Ishikawa (cell line): ENCODE measurements at regions not wholly inside any gene's neighbourhood (a gene's known extent, or its start where the extent isn't known, plus 50 kb on each side); places are given as distances from the start of the nearest gene placed in this dataset.

Experiments
- CEBPB ChIP-seq: IDR thresholded peaks from 2 replicates; pipeline ENCODE4 v1.6.1; 2012
- CREB1 ChIP-seq: IDR thresholded peaks from 2 replicates; pipeline ENCODE4 v1.6.1; 2012; ENCODE audit warnings: low read depth
- EGR1 ChIP-seq: IDR thresholded peaks from 2 replicates; pipeline ENCODE4 v1.6.1; 2012
- EP300 ChIP-seq: IDR thresholded peaks from 2 replicates; pipeline ENCODE4 v1.6.1; 2012; ENCODE audit warnings: borderline replicate concordance
- FOXM1 ChIP-seq: IDR thresholded peaks from 2 replicates; pipeline ENCODE4 v1.6.1; 2012; ENCODE audit warnings: low read depth, borderline replicate concordance
- NFIC ChIP-seq: IDR thresholded peaks from 2 replicates; pipeline ENCODE4 v1.6.1; 2012
- RAD21 ChIP-seq: IDR thresholded peaks from 2 replicates; pipeline ENCODE4 v1.6.1; 2012; ENCODE audit warnings: low read depth
- TAF1 ChIP-seq: IDR thresholded peaks from 2 replicates; pipeline ENCODE4 v1.6.1; 2012; ENCODE audit warnings: low read depth, mild to moderate bottlenecking
- TCF12 ChIP-seq: IDR thresholded peaks from 2 replicates; pipeline ENCODE4 v1.6.1; 2012; ENCODE audit warnings: low read depth
- TEAD4 ChIP-seq: IDR thresholded peaks from 2 replicates; pipeline ENCODE4 v1.6.1; 2012
- YY1 ChIP-seq: IDR thresholded peaks from 2 replicates; pipeline ENCODE4 v1.6.1; 2012; ENCODE audit warnings: low read depth
- ZBTB7A ChIP-seq: IDR thresholded peaks from 2 replicates; pipeline ENCODE4 v1.6.1; 2012; ENCODE audit warnings: low read depth
- TF ChIP-seq, protein P1 (sequence below): IDR thresholded peaks from 2 replicates; pipeline ENCODE4 v1.6.1; 2012
- TF ChIP-seq, protein P2 (sequence below): IDR thresholded peaks from 2 replicates; pipeline ENCODE4 v1.6.1; 2012; ENCODE audit warnings: low read depth, mild to moderate bottlenecking
- TF ChIP-seq, protein P3 (sequence below): IDR thresholded peaks from 2 replicates; pipeline ENCODE4 v1.6.1; 2012

DNA sequence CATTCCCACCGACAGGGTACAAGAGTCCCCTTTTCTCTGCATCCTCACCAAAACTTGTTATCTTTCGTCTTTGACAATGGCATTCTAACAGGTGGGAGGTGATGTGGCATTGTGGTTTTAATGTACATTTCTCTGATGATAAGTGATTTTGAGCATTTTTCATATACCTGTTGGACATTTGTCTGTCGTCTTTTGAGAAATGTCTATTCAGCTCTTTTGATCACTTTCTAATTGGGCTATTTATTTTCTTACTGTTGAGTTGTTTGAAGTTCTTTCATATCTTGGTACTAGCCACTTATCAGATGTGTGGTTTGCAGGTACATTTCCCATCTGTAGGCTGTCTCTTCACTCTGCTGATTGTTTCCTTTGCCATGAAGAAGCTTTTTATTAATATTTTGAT is 219.0 kb upstream of the SOX1 start:
- no peak for TF ChIP-seq RAD21
- no peak for TF ChIP-seq NFIC
- TF ChIP-seq YY1: no peak
- no peak for TF ChIP-seq CREB1
- TF ChIP-seq, protein P1, sequence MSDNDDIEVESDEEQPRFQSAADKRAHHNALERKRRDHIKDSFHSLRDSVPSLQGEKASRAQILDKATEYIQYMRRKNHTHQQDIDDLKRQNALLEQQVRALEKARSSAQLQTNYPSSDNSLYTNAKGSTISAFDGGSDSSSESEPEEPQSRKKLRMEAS: no peak
- TF ChIP-seq CEBPB: no peak
- no peak for TF ChIP-seq TEAD4
- TF ChIP-seq, protein P2, sequence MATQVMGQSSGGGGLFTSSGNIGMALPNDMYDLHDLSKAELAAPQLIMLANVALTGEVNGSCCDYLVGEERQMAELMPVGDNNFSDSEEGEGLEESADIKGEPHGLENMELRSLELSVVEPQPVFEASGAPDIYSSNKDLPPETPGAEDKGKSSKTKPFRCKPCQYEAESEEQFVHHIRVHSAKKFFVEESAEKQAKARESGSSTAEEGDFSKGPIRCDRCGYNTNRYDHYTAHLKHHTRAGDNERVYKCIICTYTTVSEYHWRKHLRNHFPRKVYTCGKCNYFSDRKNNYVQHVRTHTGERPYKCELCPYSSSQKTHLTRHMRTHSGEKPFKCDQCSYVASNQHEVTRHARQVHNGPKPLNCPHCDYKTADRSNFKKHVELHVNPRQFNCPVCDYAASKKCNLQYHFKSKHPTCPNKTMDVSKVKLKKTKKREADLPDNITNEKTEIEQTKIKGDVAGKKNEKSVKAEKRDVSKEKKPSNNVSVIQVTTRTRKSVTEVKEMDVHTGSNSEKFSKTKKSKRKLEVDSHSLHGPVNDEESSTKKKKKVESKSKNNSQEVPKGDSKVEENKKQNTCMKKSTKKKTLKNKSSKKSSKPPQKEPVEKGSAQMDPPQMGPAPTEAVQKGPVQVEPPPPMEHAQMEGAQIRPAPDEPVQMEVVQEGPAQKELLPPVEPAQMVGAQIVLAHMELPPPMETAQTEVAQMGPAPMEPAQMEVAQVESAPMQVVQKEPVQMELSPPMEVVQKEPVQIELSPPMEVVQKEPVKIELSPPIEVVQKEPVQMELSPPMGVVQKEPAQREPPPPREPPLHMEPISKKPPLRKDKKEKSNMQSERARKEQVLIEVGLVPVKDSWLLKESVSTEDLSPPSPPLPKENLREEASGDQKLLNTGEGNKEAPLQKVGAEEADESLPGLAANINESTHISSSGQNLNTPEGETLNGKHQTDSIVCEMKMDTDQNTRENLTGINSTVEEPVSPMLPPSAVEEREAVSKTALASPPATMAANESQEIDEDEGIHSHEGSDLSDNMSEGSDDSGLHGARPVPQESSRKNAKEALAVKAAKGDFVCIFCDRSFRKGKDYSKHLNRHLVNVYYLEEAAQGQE: no peak
- no peak for TF ChIP-seq ZBTB7A
- no peak for TF ChIP-seq EP300
- TF ChIP-seq FOXM1: no peak
- TF ChIP-seq, protein P3, sequence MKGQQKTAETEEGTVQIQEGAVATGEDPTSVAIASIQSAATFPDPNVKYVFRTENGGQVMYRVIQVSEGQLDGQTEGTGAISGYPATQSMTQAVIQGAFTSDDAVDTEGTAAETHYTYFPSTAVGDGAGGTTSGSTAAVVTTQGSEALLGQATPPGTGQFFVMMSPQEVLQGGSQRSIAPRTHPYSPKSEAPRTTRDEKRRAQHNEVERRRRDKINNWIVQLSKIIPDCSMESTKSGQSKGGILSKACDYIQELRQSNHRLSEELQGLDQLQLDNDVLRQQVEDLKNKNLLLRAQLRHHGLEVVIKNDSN: no peak
- TF ChIP-seq TCF12: no peak
- TF ChIP-seq EGR1: no peak
- TF ChIP-seq TAF1: no peak

DNA sequence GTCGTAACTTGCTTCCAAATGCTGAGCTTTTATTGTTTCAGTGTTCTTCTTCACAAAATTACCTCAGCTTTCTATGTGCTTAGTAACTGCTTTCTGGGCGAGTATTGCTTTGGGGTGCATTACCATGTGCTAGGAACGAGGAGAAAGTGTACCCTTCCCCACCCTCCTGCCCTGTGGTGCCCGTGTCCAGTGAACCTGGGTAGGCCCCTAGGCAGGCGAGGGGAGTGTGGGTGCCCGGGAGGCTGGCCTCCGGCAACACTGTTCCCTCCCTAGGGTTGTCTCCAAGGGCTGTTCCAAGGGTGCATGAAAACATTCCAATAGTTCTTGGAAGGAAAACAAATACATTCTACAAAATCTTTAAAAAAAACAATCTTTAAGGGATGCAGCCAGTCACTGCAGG is 216.5 kb upstream of the SOX1 start:
- no peak for TF ChIP-seq FOXM1
- no peak for TF ChIP-seq TCF12
- TF ChIP-seq YY1: no peak
- TF ChIP-seq, protein P1: no peak
- no peak for TF ChIP-seq TAF1
- no peak for TF ChIP-seq ZBTB7A

DNA sequence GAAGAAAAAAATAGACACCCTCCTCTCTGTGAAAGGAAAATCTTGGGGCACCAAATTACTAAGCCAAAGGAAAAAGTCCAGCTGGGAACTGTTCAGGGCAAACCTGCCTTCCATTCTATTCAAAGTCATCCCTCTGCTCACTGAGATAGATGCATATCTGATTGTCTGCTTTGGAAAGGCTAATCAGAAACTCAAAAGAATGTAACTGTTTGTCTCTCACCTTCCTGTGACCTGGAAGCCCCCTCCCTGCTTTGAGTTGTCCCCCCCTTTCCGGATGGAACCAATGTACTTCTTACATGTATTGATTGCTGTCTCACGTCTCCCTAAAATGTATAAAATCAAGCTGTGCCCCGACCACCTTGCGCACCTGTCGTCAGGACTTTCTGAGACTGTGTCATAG is 216.0 kb upstream of the SOX1 start:
- no peak for TF ChIP-seq TCF12

DNA sequence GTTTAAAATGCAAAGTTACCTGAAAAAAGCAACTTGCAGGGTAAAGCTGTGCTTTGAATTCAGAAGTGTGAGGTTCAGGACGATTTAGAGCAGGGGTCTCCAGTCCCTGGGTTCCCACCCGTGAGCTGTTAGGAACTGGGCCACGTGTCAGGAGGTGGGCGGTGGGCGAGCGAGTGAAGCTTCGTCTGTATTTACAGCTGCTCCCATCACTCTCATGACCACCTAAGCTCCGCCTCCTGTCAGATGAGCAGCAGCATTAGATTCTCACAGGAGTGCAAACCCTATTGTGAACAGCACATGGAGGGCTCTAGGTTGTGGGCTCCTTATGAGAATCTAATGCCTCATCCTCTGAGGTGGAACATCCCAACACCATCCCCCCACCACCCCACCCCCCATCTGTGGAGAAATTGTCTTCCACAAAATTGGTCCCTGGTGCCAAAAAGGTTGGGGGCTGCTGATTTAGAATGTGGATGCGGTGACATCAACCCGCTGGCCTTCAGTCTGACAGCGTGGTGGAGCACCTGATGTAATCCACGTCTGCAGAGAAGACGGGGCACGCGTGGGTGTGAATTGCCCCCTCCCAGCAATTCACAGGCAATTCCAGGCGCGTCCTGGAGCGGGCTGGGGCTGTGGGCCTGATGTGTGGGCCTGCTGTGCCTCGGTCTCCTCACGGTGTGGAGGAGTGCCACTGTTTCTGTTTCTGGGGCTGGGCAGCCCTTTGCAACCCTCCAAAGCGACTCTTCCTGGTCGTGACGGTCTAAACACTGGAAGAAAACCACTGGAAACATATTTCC is 214.0 kb upstream of the SOX1 start:
- TF ChIP-seq, protein P1: no peak
- no peak for TF ChIP-seq FOXM1

DNA sequence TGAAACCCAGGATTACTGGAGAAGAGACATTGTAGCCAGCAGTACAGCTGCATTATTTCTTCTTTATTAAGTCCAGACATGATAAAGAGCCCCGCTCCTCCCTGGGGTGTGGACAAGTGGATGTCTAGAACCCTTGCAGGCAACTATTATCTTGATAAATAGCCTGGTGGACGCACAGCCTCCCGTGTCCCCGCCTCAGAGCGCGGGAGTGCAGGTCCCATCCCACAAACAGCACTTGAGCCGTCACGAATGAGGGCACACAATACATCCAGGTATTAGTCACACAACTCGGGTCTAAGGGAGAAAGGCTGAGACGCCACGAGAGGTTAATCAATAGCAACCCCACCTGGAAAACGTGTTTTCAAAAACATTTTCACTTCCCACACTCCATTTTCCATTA is 213.2 kb upstream of the SOX1 start:
- TF ChIP-seq NFIC: no peak
- no peak for TF ChIP-seq TEAD4
- TF ChIP-seq FOXM1: no peak
- TF ChIP-seq RAD21: no peak
- TF ChIP-seq TCF12: no peak
- no peak for TF ChIP-seq EP300
- TF ChIP-seq, protein P2: no peak
- TF ChIP-seq TAF1: no peak

DNA sequence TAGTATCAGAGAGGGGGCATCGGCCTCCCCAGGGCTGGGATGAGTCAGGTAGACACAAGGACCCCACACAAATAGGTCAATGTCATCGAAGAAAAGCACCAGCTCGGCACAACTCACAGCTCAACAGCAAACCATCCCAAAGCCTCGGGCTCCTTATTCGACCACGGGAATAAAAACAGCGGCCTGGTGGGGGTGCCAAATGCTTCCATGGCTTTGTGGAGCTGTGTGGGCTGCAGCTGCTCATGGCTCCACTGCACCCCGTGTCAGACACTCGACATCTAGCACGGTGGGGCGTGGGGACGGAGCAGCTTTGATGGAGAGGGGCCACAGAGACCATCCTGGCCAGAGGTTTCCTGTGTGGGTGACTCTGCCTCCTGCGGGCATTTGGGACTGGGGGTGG is 212.5 kb upstream of the SOX1 start:
- TF ChIP-seq RAD21: no peak
- TF ChIP-seq, protein P1: no peak
- TF ChIP-seq CEBPB: no peak
- TF ChIP-seq NFIC: no peak
- TF ChIP-seq, protein P2: no peak
- TF ChIP-seq EGR1: no peak
